ENCODE measurements at regions not wholly inside any gene's neighbourhood (a gene's known extent, or its start where the extent isn't known, plus 50 kb on each side); places are given as distances from the start of the nearest gene placed in this dataset.

DNA sequence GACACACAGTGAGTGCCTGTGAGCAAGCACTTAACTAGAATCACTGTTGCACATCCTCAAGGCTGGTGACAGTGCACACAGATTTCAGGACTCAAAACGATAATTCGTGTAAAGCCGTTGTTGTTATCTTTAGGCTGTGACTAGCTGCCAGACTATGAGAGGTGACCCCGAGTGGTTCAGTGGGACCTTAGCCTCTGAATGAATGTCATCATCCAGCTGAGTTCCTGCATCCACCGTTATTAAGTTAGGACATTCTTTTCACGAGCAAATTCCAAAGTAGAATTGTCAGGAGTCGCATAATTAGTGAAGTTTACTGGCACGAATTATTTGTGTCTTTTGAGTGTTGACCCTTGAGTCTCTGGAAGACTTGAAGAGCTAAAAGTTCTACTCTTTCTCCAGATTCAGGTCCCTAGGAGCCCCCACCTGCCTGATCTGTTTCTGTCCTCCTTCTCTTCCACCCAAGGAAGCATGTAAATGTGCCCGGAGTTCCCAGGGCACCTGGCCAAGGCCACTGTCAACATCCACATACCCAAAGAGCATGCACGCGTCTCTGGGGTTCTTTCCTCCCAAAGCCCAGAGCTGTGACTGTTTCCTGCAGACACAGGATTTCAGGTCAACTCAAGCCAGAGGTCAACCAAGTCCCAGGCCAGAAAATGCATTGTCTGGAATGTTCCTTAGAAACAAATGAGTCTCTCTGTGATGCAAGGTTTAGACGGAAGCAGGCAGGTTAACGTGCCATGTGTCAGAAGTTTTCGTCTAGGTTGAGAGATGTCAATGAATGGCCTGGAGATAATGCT is 207.2 kb downstream of the TOMM20 start:
- DNase-seq: no peak
- Mint-ChIP-seq H3K27me3 (ENCODE audit: unreplicated experiment) (peaks cover 5% of the 10 kb centered on the region), H3K36me3 (ENCODE audit: unreplicated experiment) (no peaks in the 10 kb centered on the region), H3K9me3 (ENCODE audit: unreplicated experiment) (peaks cover 3% of the 10 kb centered on the region), H3K27ac (ENCODE audit: unreplicated experiment) (no peak overlapping the region), H3K4me3 (ENCODE audit: unreplicated experiment) (no peak overlapping the region), H3K4me1 (ENCODE audit: low read depth, unreplicated experiment) (peaks cover 16% of the 10 kb centered on the region)
- TF ChIP-seq, protein P1, sequence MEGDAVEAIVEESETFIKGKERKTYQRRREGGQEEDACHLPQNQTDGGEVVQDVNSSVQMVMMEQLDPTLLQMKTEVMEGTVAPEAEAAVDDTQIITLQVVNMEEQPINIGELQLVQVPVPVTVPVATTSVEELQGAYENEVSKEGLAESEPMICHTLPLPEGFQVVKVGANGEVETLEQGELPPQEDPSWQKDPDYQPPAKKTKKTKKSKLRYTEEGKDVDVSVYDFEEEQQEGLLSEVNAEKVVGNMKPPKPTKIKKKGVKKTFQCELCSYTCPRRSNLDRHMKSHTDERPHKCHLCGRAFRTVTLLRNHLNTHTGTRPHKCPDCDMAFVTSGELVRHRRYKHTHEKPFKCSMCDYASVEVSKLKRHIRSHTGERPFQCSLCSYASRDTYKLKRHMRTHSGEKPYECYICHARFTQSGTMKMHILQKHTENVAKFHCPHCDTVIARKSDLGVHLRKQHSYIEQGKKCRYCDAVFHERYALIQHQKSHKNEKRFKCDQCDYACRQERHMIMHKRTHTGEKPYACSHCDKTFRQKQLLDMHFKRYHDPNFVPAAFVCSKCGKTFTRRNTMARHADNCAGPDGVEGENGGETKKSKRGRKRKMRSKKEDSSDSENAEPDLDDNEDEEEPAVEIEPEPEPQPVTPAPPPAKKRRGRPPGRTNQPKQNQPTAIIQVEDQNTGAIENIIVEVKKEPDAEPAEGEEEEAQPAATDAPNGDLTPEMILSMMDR (IDR thresholded peaks at IDR 0.05; ENCODE audit: partially characterized antibody, unreplicated experiment): no peak

- Mint-ChIP-seq H3K4me1 (ENCODE audit: low read depth, unreplicated experiment) (peaks cover 16% of the 10 kb centered on the region), H3K36me3 (ENCODE audit: unreplicated experiment) (no peaks in the 10 kb centered on the region), H3K4me3 (ENCODE audit: unreplicated experiment) (no peak overlapping the region), H3K27me3 (ENCODE audit: unreplicated experiment) (peaks cover 5% of the 10 kb centered on the region), H3K9me3 (ENCODE audit: unreplicated experiment) (peaks cover 3% of the 10 kb centered on the region), H3K27ac (ENCODE audit: unreplicated experiment) (no peak overlapping the region)
- no peak for DNase-seq
- TF ChIP-seq, protein P1 (IDR thresholded peaks at IDR 0.05; ENCODE audit: partially characterized antibody, unreplicated experiment): no peak
Observed at GRCh38 chr1:234920843-234921140, 207.8 kb downstream of the TOMM20 start.

GRCh38 chr1:234920136-234920842 is 208.3 kb downstream of the TOMM20 start:
- no peak for DNase-seq
- peak overlapping the region; percentile 48 for H3K27ac Mint-ChIP-seq (ENCODE audit: unreplicated experiment)
- H3K27me3 Mint-ChIP-seq (ENCODE audit: unreplicated experiment): peaks cover 5% of the 10 kb centered on the region
- H3K4me1 Mint-ChIP-seq (ENCODE audit: low read depth, unreplicated experiment): peaks cover 20% of the 10 kb centered on the region
- TF ChIP-seq, protein P1 (IDR thresholded peaks at IDR 0.05; ENCODE audit: partially characterized antibody, unreplicated experiment): no peak
- H3K9me3 Mint-ChIP-seq (ENCODE audit: unreplicated experiment): peaks cover 3% of the 10 kb centered on the region
- no peaks in the 10 kb centered on the region for H3K36me3 Mint-ChIP-seq (ENCODE audit: unreplicated experiment)
- H3K4me3 Mint-ChIP-seq (ENCODE audit: unreplicated experiment): no peak overlapping the region

DNA sequence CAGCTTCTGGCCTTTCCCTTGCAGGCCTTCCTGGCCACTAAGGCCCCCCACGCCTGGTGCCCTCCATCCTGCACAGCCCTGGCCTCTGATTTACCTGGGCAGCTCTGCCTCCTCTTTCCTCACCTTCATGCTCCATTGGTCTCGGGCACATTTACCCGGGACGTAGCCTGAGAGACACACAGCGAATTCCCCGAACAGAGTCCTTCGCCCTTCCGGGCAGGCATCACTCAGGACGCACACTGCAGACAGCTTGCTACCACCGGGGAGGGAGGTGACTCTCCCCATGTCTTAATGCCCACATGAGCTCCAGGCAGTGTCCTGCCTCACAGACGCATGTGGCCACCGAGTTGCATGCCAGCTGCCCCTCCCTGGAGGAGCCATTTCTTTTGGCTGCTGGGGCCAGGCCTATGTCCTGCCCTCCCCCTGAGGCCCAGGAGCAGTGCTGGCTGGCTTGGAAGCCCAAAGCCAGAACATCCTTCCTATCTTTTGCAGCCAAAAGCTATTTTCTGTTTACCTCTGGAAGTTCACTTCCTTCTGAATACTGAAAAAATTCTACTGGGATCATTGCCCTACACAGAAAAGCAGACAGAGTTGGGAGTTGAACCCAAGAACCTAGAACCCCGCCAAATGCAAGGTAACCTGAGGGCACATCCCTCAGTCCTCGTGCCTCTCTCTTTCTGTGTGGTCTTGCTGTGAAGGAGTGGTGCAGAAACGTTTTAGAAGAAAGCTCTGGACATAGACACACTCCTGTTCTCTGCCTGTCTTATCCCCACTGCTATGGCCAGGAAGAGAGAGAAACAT is 209.5 kb downstream of the TOMM20 start:
- no peaks in the 10 kb centered on the region for H3K36me3 Mint-ChIP-seq (ENCODE audit: unreplicated experiment)
- peaks cover 5% of the 10 kb centered on the region for H3K9me3 Mint-ChIP-seq (ENCODE audit: unreplicated experiment)
- DNase-seq: no peak
- peaks cover 20% of the 10 kb centered on the region for H3K4me1 Mint-ChIP-seq (ENCODE audit: low read depth, unreplicated experiment)
- peaks cover 5% of the 10 kb centered on the region for H3K27me3 Mint-ChIP-seq (ENCODE audit: unreplicated experiment)
- no peak overlapping the region for H3K4me3 Mint-ChIP-seq (ENCODE audit: unreplicated experiment)
- TF ChIP-seq, protein P1 (IDR thresholded peaks at IDR 0.05; ENCODE audit: partially characterized antibody, unreplicated experiment): no peak
- no peak overlapping the region for H3K27ac Mint-ChIP-seq (ENCODE audit: unreplicated experiment)
